SK-N-SH treated with all-trans-retinoic acid at 6 μM for 48 hours (cell line): ENCODE measurements at regions not wholly inside any gene's neighbourhood (a gene's known extent, or its start where the extent isn't known, plus 50 kb on each side); places are given as distances from the start of the nearest gene placed in this dataset.

Source experiments
- ATAC-seq: fragments of 200-7000 bp; cut with Tn5 transposase; 3 replicates; pipeline ENCODE4 v1.9.1; 2020; ENCODE audit warnings: mild to moderate bottlenecking, moderate library complexity
- ARNTL ChIP-seq: fragments of 450-650 bp; formaldehyde crosslinking; IDR thresholded peaks from 2 replicates; pipeline ENCODE4 v1.5.0; 2020; ENCODE audit warnings: low read depth, mild to moderate bottlenecking, moderate library complexity, borderline replicate concordance
- CSDC2 ChIP-seq: fragments of 250-450 bp; sonication (Bioruptor Pico); IDR thresholded peaks from 2 replicates; pipeline ENCODE4 v1.5.0; 2020; ENCODE audit warnings: mild to moderate bottlenecking, moderate library complexity
- ESRRG ChIP-seq: fragments of 250-450 bp; sonication (Bioruptor Pico); IDR thresholded peaks from 2 replicates; pipeline ENCODE4 v1.6.1; 2021; ENCODE audit warnings: mild to moderate bottlenecking
- ISL1 ChIP-seq: fragments of 250-450 bp; sonication (Bioruptor Pico); IDR thresholded peaks from 2 replicates; pipeline ENCODE4 v2.1.2; 2022; ENCODE audit warnings: mild to moderate bottlenecking, moderate library complexity
- OSR1 ChIP-seq: fragments of 250-450 bp; sonication (Bioruptor Pico); IDR thresholded peaks from 2 replicates; pipeline ENCODE4 v1.8.0; 2022; ENCODE audit warnings: moderate library complexity, mild to moderate bottlenecking, inconsistent platforms
- PPARA ChIP-seq: fragments of 250-450 bp; sonication (Bioruptor Pico); IDR thresholded peaks from 2 replicates; pipeline ENCODE4 v1.5.0; 2020; ENCODE audit warnings: mild to moderate bottlenecking, borderline replicate concordance
- RARB ChIP-seq: fragments of 250-450 bp; sonication (Bioruptor Pico); IDR thresholded peaks from 2 replicates; pipeline ENCODE4 v1.8.0; 2021; ENCODE audit warnings: mild to moderate bottlenecking, moderate library complexity
- SNAI2 ChIP-seq: fragments of 250-450 bp; sonication (Bioruptor Pico); IDR thresholded peaks from 2 replicates; pipeline ENCODE4 v1.5.0; 2020; ENCODE audit warnings: mild to moderate bottlenecking, moderate library complexity
- TCF4 ChIP-seq: fragments of 250-450 bp; sonication (Bioruptor Pico); IDR thresholded peaks from 2 replicates; pipeline ENCODE4 v1.8.0; 2021; ENCODE audit warnings: mild to moderate bottlenecking, moderate library complexity, borderline replicate concordance
- TOX ChIP-seq: fragments of 250-450 bp; sonication (Bioruptor Pico); IDR thresholded peaks from 2 replicates; pipeline ENCODE4 v1.8.0; 2021; ENCODE audit warnings: mild to moderate bottlenecking, moderate library complexity, borderline replicate concordance
- ZC3H10 ChIP-seq: fragments of 250-450 bp; sonication (Bioruptor Pico); IDR thresholded peaks from 2 replicates; pipeline ENCODE4 v1.5.1; 2021; ENCODE audit warnings: mild to moderate bottlenecking, moderate library complexity
- ZFP30 ChIP-seq: fragments of 450-650 bp; formaldehyde crosslinking; IDR thresholded peaks from 2 replicates; pipeline ENCODE4 v1.5.0; 2022; ENCODE audit warnings: mild to moderate bottlenecking, moderate library complexity
- ZNF70 ChIP-seq: fragments of 450-650 bp; formaldehyde crosslinking; IDR thresholded peaks from 2 replicates; pipeline ENCODE4 v1.5.0; 2020; ENCODE audit warnings: mild to moderate bottlenecking, moderate library complexity
- ZNF8 ChIP-seq: fragments of 450-650 bp; formaldehyde crosslinking; IDR thresholded peaks from 2 replicates; pipeline ENCODE4 v1.5.0; 2020; ENCODE audit warnings: mild to moderate bottlenecking, moderate library complexity
- TF ChIP-seq, protein P1 (sequence below): fragments of 250-450 bp; sonication (Bioruptor Pico); IDR thresholded peaks from 2 replicates; pipeline ENCODE4 v1.8.0; 2021; ENCODE audit warnings: low read depth, mild to moderate bottlenecking, moderate library complexity, borderline replicate concordance
- TF ChIP-seq, protein P2 (sequence below): fragments of 250-450 bp; sonication (Bioruptor Pico); IDR thresholded peaks from 2 replicates; pipeline ENCODE4 v1.5.1; 2021; ENCODE audit warnings: mild to moderate bottlenecking, moderate library complexity
- TF ChIP-seq, protein P3 (sequence below): fragments of 250-450 bp; sonication (Bioruptor Pico); IDR thresholded peaks from 2 replicates; pipeline ENCODE4 v1.8.0; 2020; ENCODE audit warnings: mild to moderate bottlenecking, moderate library complexity, borderline replicate concordance
- TF ChIP-seq, protein P4 (sequence below): fragments of 250-450 bp; sonication (Bioruptor Pico); IDR thresholded peaks from 2 replicates; pipeline ENCODE4 v1.5.0; 2020; ENCODE audit warnings: mild to moderate bottlenecking, moderate library complexity

DNA sequence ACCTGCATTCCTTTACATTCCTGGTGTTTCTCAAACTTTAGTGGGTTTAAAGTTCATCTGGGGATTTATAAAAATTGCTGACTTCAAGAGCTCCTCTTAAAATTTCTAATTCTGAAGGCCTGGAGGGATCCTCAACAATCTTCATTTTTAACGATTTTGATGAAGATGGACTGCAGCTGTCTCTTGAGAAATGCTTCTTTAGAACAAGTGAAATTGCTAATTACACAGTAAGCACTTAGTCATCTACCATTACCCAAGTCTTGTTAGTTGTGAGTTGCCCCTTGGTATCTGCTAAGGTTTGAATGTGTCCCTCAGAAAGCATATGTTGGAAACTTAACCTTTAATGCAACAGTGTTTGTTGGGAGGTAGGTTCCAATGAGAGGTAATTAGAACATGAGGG lies 163.7 kb downstream of the LTN1 start:
- ATAC-seq, result no peak

DNA sequence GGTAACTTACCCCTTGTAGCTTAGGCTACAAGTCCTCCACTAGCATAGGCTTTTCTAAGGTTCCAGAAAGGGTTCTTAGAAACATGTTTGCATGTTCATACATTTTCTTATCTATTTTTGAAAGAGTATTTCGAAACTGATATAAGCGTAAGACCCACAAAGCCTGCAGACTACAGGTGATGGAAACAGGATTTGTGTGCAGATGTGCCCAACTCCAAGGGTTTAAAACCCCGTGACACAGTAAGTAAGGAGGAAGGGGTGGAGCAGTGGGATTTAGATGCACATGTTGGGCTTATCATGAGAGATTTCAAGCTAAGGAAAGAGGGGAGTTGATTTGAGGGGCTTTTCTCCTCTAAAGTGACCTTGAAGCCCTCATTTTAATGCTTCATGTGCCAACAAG lies 164.7 kb downstream of the LTN1 start:
- ATAC-seq, result no peak
- TF ChIP-seq, protein P1, sequence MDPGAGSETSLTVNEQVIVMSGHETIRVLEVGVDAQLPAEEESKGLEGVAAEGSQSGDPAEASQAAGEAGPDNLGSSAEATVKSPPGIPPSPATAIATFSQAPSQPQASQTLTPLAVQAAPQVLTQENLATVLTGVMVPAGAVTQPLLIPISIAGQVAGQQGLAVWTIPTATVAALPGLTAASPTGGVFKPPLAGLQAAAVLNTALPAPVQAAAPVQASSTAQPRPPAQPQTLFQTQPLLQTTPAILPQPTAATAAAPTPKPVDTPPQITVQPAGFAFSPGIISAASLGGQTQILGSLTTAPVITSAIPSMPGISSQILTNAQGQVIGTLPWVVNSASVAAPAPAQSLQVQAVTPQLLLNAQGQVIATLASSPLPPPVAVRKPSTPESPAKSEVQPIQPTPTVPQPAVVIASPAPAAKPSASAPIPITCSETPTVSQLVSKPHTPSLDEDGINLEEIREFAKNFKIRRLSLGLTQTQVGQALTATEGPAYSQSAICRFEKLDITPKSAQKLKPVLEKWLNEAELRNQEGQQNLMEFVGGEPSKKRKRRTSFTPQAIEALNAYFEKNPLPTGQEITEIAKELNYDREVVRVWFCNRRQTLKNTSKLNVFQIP, result no peak
- TF ChIP-seq ISL1 (CRISPR knock-in tag) (no peak), ZNF70 (CRISPR knock-in tag) (no peak), ESRRG (CRISPR knock-in tag) (no peak), ZC3H10 (CRISPR knock-in tag) (no peak), SNAI2 (CRISPR knock-in tag) (no peak), OSR1 (CRISPR knock-in tag) (no peak), TOX (CRISPR knock-in tag) (no peak), RARB (no peak), ZFP30 (CRISPR knock-in tag) (no peak)
- TF ChIP-seq, protein P2, sequence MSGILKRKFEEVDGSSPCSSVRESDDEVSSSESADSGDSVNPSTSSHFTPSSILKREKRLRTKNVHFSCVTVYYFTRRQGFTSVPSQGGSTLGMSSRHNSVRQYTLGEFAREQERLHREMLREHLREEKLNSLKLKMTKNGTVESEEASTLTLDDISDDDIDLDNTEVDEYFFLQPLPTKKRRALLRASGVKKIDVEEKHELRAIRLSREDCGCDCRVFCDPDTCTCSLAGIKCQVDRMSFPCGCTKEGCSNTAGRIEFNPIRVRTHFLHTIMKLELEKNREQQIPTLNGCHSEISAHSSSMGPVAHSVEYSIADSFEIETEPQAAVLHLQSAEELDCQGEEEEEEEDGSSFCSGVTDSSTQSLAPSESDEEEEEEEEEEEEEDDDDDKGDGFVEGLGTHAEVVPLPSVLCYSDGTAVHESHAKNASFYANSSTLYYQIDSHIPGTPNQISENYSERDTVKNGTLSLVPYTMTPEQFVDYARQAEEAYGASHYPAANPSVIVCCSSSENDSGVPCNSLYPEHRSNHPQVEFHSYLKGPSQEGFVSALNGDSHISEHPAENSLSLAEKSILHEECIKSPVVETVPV (CRISPR knock-in tag), result no peak
- TF ChIP-seq, protein P3, sequence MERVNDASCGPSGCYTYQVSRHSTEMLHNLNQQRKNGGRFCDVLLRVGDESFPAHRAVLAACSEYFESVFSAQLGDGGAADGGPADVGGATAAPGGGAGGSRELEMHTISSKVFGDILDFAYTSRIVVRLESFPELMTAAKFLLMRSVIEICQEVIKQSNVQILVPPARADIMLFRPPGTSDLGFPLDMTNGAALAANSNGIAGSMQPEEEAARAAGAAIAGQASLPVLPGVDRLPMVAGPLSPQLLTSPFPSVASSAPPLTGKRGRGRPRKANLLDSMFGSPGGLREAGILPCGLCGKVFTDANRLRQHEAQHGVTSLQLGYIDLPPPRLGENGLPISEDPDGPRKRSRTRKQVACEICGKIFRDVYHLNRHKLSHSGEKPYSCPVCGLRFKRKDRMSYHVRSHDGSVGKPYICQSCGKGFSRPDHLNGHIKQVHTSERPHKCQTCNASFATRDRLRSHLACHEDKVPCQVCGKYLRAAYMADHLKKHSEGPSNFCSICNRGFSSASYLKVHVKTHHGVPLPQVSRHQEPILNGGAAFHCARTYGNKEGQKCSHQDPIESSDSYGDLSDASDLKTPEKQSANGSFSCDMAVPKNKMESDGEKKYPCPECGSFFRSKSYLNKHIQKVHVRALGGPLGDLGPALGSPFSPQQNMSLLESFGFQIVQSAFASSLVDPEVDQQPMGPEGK, result no peak
- TF ChIP-seq, all 23 proteins: peak for 0

More for the DNA sequence above, 163.7 kb downstream of the LTN1 start:
- TF ChIP-seq, protein P2 (CRISPR knock-in tag), result no peak
- no peak for TF ChIP-seq SNAI2 (CRISPR knock-in tag)

DNA sequence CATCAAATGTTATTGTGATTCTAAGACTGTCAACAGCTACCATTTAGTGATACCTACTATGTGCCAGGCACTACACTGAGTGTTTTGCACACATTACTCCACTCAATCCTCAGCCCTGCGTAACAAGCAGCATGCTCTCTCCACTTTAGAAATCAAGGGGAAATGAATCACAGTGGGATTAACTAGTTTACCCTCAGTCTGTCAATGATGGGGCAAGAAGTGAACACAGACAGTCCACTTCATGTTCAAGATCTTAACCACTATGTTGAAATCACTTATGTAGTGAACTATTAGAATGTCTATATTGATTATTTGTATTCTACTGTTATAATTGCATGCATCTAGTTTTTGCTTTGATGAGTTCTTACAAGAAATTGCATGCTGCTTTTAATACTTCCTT lies 165.3 kb downstream of the LTN1 start:
- TF ChIP-seq ISL1 (CRISPR knock-in tag) (no peak), PPARA (CRISPR knock-in tag) (no peak), SNAI2 (CRISPR knock-in tag) (no peak), TOX (CRISPR knock-in tag) (no peak), ZNF8 (no peak), RARB (no peak), TCF4 (CRISPR knock-in tag) (no peak), ARNTL (no peak), ZFP30 (CRISPR knock-in tag) (no peak)
- TF ChIP-seq, protein P3, result no peak
- TF ChIP-seq, protein P2 (CRISPR knock-in tag), result no peak
- no peak for ATAC-seq

DNA sequence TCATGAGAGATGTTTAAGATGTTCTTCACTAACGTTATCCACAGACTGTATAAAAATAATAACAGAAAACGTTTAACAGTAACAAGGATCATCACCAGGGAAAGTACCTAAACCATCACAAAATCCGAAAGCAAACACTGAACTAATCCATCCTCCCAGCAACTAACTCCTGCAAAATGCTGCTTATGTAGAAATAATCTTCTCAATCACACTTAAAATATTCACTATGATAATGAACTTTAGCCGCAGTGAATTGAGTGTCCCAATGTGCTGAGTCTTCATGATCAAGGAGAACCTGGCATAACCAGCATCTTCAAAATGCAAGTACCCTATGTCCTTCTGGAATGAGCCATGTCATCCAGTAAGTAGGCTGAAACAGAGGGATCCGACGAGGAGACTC lies 166.1 kb downstream of the LTN1 start:
- no peak for ATAC-seq
- TF ChIP-seq, protein P4, sequence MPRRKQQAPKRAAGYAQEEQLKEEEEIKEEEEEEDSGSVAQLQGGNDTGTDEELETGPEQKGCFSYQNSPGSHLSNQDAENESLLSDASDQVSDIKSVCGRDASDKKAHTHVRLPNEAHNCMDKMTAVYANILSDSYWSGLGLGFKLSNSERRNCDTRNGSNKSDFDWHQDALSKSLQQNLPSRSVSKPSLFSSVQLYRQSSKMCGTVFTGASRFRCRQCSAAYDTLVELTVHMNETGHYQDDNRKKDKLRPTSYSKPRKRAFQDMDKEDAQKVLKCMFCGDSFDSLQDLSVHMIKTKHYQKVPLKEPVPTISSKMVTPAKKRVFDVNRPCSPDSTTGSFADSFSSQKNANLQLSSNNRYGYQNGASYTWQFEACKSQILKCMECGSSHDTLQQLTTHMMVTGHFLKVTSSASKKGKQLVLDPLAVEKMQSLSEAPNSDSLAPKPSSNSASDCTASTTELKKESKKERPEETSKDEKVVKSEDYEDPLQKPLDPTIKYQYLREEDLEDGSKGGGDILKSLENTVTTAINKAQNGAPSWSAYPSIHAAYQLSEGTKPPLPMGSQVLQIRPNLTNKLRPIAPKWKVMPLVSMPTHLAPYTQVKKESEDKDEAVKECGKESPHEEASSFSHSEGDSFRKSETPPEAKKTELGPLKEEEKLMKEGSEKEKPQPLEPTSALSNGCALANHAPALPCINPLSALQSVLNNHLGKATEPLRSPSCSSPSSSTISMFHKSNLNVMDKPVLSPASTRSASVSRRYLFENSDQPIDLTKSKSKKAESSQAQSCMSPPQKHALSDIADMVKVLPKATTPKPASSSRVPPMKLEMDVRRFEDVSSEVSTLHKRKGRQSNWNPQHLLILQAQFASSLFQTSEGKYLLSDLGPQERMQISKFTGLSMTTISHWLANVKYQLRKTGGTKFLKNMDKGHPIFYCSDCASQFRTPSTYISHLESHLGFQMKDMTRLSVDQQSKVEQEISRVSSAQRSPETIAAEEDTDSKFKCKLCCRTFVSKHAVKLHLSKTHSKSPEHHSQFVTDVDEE (CRISPR knock-in tag), result no peak
- TF ChIP-seq PPARA (CRISPR knock-in tag) (no peak), ARNTL (no peak), ZC3H10 (CRISPR knock-in tag) (no peak), TOX (CRISPR knock-in tag) (no peak), ISL1 (CRISPR knock-in tag) (no peak), OSR1 (CRISPR knock-in tag) (no peak), CSDC2 (CRISPR knock-in tag) (no peak), SNAI2 (CRISPR knock-in tag) (no peak)
- TF ChIP-seq, protein P3, result no peak
